SJCRH30 (cell line): ENCODE measurements at regions not wholly inside any gene's neighbourhood (a gene's known extent, or its start where the extent isn't known, plus 50 kb on each side); places are given as distances from the start of the nearest gene placed in this dataset.
"Not testable (repeated sequence)": the region's sequence is repeated elsewhere in the genome, so short reads cannot be mapped to it uniquely, and the experiment has no call there.

Source experiments
- DNase-seq, 2 experiments: peaks; one replicate each; pipeline ENCODE4 v3.0.0-alpha.2; 2015 to 2020
- H3K27ac ChIP-seq: fragments of 250-450 bp; sonication (Bioruptor Pico); 2 replicates; pipeline ENCODE4 v1.5.1; 2020; ENCODE audit warnings: mild to moderate bottlenecking, moderate library complexity
- H3K27me3 ChIP-seq: fragments of 250-450 bp; sonication (Bioruptor Pico); 2 replicates; pipeline ENCODE4 v1.5.1; 2020; ENCODE audit warnings: mild to moderate bottlenecking, moderate library complexity
- H3K36me3 ChIP-seq: fragments of 250-450 bp; sonication (Bioruptor Pico); 2 replicates; pipeline ENCODE4 v1.5.1; 2020; ENCODE audit warnings: mild to moderate bottlenecking, moderate library complexity
- H3K4me1 ChIP-seq: fragments of 250-450 bp; sonication (Bioruptor Pico); 2 replicates; pipeline ENCODE4 v1.5.1; 2020; ENCODE audit warnings: mild to moderate bottlenecking, moderate library complexity
- H3K4me3 ChIP-seq: fragments of 250-450 bp; sonication (Bioruptor Pico); 2 replicates; pipeline ENCODE4 v1.5.1; 2020; ENCODE audit warnings: mild to moderate bottlenecking, moderate library complexity
- H3K9me3 ChIP-seq: fragments of 250-450 bp; sonication (Bioruptor Pico); replicated peaks from 2 replicates; pipeline ENCODE4 v1.5.1; 2020; ENCODE audit warnings: mild to moderate bottlenecking, moderate library complexity

- H3K27me3 ChIP-seq, result no peaks in the 10 kb centered on the region
- H3K36me3 ChIP-seq, result no peaks in the 10 kb centered on the region
- peaks cover 35% of the 10 kb centered on the region for H3K4me1 ChIP-seq
- no peak overlapping the region for H3K4me3 ChIP-seq
- H3K27ac ChIP-seq, result no peak overlapping the region
- 0 out of 2 replicates have a peak, but pooled peaks cover 5% of the 10 kb centered on the region for H3K9me3 ChIP-seq
- DNase-seq, result no peak
These were observed 190.2 kb upstream of the CDH11 start for GRCh38 chr16:65312071-65312470.

- H3K27me3 ChIP-seq, H3K4me3 ChIP-seq, H3K36me3 ChIP-seq, H3K9me3 ChIP-seq, H3K27ac ChIP-seq: not testable (repeated sequence)
- peak in 1 of 2 experiments; percentile 29 for DNase-seq
- peaks cover 46% of the 10 kb centered on the region for H3K4me1 ChIP-seq
These were observed 188.6 kb upstream of the CDH11 start for GRCh38 chr16:65310491-65310890.

GRCh38 chr16:65309354-65309753 lies 187.5 kb upstream of the CDH11 start:
- Histone ChIP-seq H3K4me3 (no peak overlapping the region), H3K27ac (peak overlapping the region; percentile 23), H3K9me3 (0 out of 2 replicates have a peak, but pooled peaks cover 2% of the 10 kb centered on the region), H3K27me3 (no peaks in the 10 kb centered on the region), H3K36me3 (no peaks in the 10 kb centered on the region), H3K4me1 (peaks cover 50% of the 10 kb centered on the region)
- peak; percentile 84 to 95 for DNase-seq

GRCh38 chr16:65308506-65308905 lies 186.6 kb upstream of the CDH11 start:
- H3K4me3 ChIP-seq, result no peak overlapping the region
- peak in 1 of 2 experiments; percentile 33 for DNase-seq
- 0 out of 2 replicates have a peak, but pooled peaks cover 2% of the 10 kb centered on the region for H3K9me3 ChIP-seq
- H3K27ac ChIP-seq, result peak overlapping the region; percentile 23; the same call in 1 of the 2 replicates
- no peaks in the 10 kb centered on the region for H3K27me3 ChIP-seq
- peaks cover 50% of the 10 kb centered on the region for H3K4me1 ChIP-seq
- no peaks in the 10 kb centered on the region for H3K36me3 ChIP-seq

- Histone ChIP-seq H3K4me3 (no peak overlapping the region), H3K27ac (no peak overlapping the region), H3K36me3 (no peaks in the 10 kb centered on the region), H3K9me3 (no peaks in the 10 kb centered on the region), H3K27me3 (no peaks in the 10 kb centered on the region), H3K4me1 (peaks cover 43% of the 10 kb centered on the region)
- DNase-seq, result no peak
These were observed 185.4 kb upstream of the CDH11 start for GRCh38 chr16:65307286-65307685.

- no peak for DNase-seq
- Histone ChIP-seq H3K27me3 (no peaks in the 10 kb centered on the region), H3K27ac (no peak overlapping the region), H3K4me3 (no peak overlapping the region), H3K9me3 (no peaks in the 10 kb centered on the region), H3K4me1 (peaks cover 43% of the 10 kb centered on the region), H3K36me3 (no peaks in the 10 kb centered on the region)
These were observed 184.9 kb upstream of the CDH11 start for GRCh38 chr16:65306722-65307121.

GRCh38 chr16:65306300-65306699 lies 184.4 kb upstream of the CDH11 start:
- Histone ChIP-seq H3K4me1 (peaks cover 43% of the 10 kb centered on the region), H3K27me3 (no peaks in the 10 kb centered on the region), H3K36me3 (no peaks in the 10 kb centered on the region), H3K27ac (peak overlapping the region; percentile 35), H3K4me3 (no peak overlapping the region), H3K9me3 (no peaks in the 10 kb centered on the region)
- DNase-seq, result no peak

- Histone ChIP-seq H3K27ac (peak overlapping the region; percentile 35), H3K4me1 (peaks cover 36% of the 10 kb centered on the region), H3K27me3 (no peaks in the 10 kb centered on the region), H3K4me3 (no peak overlapping the region), H3K36me3 (no peaks in the 10 kb centered on the region), H3K9me3 (no peaks in the 10 kb centered on the region)
- peak; percentile 83 to 88 for DNase-seq
These were observed 183.6 kb upstream of the CDH11 start for GRCh38 chr16:65305266-65305959.

- no peak overlapping the region for H3K27ac ChIP-seq
- DNase-seq, result no peak
- H3K27me3 ChIP-seq, result no peaks in the 10 kb centered on the region
These were observed 179.2 kb upstream of the CDH11 start for GRCh38 chr16:65301029-65301428.

GRCh38 chr16:65297453-65297852 lies 175.6 kb upstream of the CDH11 start:
- no peak overlapping the region for H3K4me3 ChIP-seq
- H3K27ac ChIP-seq, result no peak overlapping the region
- H3K9me3 ChIP-seq, result no peaks in the 10 kb centered on the region; the same call in none of the 2 replicates
- no peaks in the 10 kb centered on the region for H3K27me3 ChIP-seq
- DNase-seq, result no peak
- no peaks in the 10 kb centered on the region for H3K4me1 ChIP-seq
- H3K36me3 ChIP-seq, result no peaks in the 10 kb centered on the region

More at GRCh38 chr16:65301029-65301428, 179.2 kb upstream of the CDH11 start:
- Histone ChIP-seq H3K4me1 (peaks cover 7% of the 10 kb centered on the region), H3K36me3 (no peaks in the 10 kb centered on the region), H3K9me3 (no peaks in the 10 kb centered on the region; the same call in 1 of the 2 replicates), H3K4me3 (no peak overlapping the region)

- Histone ChIP-seq H3K9me3 (no peaks in the 10 kb centered on the region; the same call in none of the 2 replicates), H3K36me3 (no peaks in the 10 kb centered on the region), H3K4me3 (no peak overlapping the region), H3K27ac (no peak overlapping the region), H3K27me3 (no peaks in the 10 kb centered on the region), H3K4me1 (no peaks in the 10 kb centered on the region)
- no peak for DNase-seq
These were observed 173.7 kb upstream of the CDH11 start for GRCh38 chr16:65295527-65295926.

- no peak overlapping the region for H3K4me3 ChIP-seq
- no peaks in the 10 kb centered on the region for H3K27me3 ChIP-seq
- no peaks in the 10 kb centered on the region; the same call in none of the 2 replicates for H3K9me3 ChIP-seq
- no peak for DNase-seq
- H3K27ac ChIP-seq, result no peak overlapping the region
- H3K36me3 ChIP-seq, result no peaks in the 10 kb centered on the region
- no peaks in the 10 kb centered on the region for H3K4me1 ChIP-seq
These were observed 172.8 kb upstream of the CDH11 start for GRCh38 chr16:65294708-65295107.

- no peaks in the 10 kb centered on the region for H3K4me1 ChIP-seq
- H3K4me3 ChIP-seq, result no peak overlapping the region
- no peaks in the 10 kb centered on the region for H3K27me3 ChIP-seq
- H3K9me3 ChIP-seq, result no peaks in the 10 kb centered on the region; the same call in none of the 2 replicates
- H3K36me3 ChIP-seq, result no peaks in the 10 kb centered on the region
- no peak for DNase-seq
- no peak overlapping the region for H3K27ac ChIP-seq
These were observed 172.3 kb upstream of the CDH11 start for GRCh38 chr16:65294165-65294564.

- DNase-seq, result no peak
- Histone ChIP-seq H3K27ac (no peak overlapping the region), H3K36me3 (no peaks in the 10 kb centered on the region), H3K9me3 (no peaks in the 10 kb centered on the region), H3K4me1 (no peaks in the 10 kb centered on the region), H3K27me3 (no peaks in the 10 kb centered on the region), H3K4me3 (no peak overlapping the region)
These were observed 167.2 kb upstream of the CDH11 start for GRCh38 chr16:65289022-65289421.

GRCh38 chr16:65287307-65287706 lies 165.4 kb upstream of the CDH11 start:
- no peak overlapping the region for H3K4me3 ChIP-seq
- H3K9me3 ChIP-seq, result no peaks in the 10 kb centered on the region
- DNase-seq, result no peak
- H3K27me3 ChIP-seq, result no peaks in the 10 kb centered on the region
- H3K27ac ChIP-seq, result no peak overlapping the region
- H3K36me3 ChIP-seq, result no peaks in the 10 kb centered on the region
- H3K4me1 ChIP-seq, result peaks cover 7% of the 10 kb centered on the region
